Activated CD4-positive, alpha-beta T cell treated with anti-CD3 and anti-CD28 coated beads, Interleukin-2, amount 50 U/mL, for 24 hours (primary cell): ENCODE measurements at regions not wholly inside any gene's neighbourhood (a gene's known extent, or its start where the extent isn't known, plus 50 kb on each side); places are given as distances from the start of the nearest gene placed in this dataset.

Experiments
- DNase-seq, 2 donors: peaks; one replicate each; pipeline ENCODE4 v3.0.0-alpha.2; 2020; ENCODE audit warnings: low read depth in 1 of 2, low spot score in 1 of 2

GRCh38 chr4:182048871-182049270 is 194.3 kb upstream of the TENM3 start:
- no peak for DNase-seq

GRCh38 chr4:182056866-182057265 is 186.3 kb upstream of the TENM3 start:
- DNase-seq: no peak

- no peak for DNase-seq
These were observed 180.7 kb upstream of the TENM3 start for GRCh38 chr4:182062458-182062857.

GRCh38 chr4:182062936-182063335 is 180.3 kb upstream of the TENM3 start:
- DNase-seq: no peak

GRCh38 chr4:182063651-182064050 is 179.6 kb upstream of the TENM3 start:
- DNase-seq: no peak

- no peak for DNase-seq
These were observed 177.9 kb upstream of the TENM3 start for GRCh38 chr4:182065255-182065654.

- DNase-seq: no peak
These were observed 177.2 kb upstream of the TENM3 start for GRCh38 chr4:182066037-182066436.

GRCh38 chr4:182067828-182068227 is 175.4 kb upstream of the TENM3 start:
- DNase-seq: no peak

GRCh38 chr4:182068920-182069319 is 174.3 kb upstream of the TENM3 start:
- no peak for DNase-seq

GRCh38 chr4:182073278-182073677 is 169.9 kb upstream of the TENM3 start:
- no peak for DNase-seq

GRCh38 chr4:182074139-182074538 is 169.1 kb upstream of the TENM3 start:
- DNase-seq: no peak

- DNase-seq: no peak
These were observed 168.4 kb upstream of the TENM3 start for GRCh38 chr4:182074810-182075209.

- no peak for DNase-seq
These were observed 160.3 kb upstream of the TENM3 start for GRCh38 chr4:182082910-182083309.

GRCh38 chr4:182083671-182084410 is 159.4 kb upstream of the TENM3 start:
- DNase-seq: no peak

- DNase-seq: no peak
These were observed 158.1 kb upstream of the TENM3 start for GRCh38 chr4:182085051-182085480.

- no peak for DNase-seq
These were observed 153.9 kb upstream of the TENM3 start for GRCh38 chr4:182089326-182089725.

GRCh38 chr4:182090186-182090585 is 153.0 kb upstream of the TENM3 start:
- DNase-seq: no peak

- no peak for DNase-seq
These were observed 152.1 kb upstream of the TENM3 start for GRCh38 chr4:182091128-182091527.

- DNase-seq: no peak
These were observed 149.8 kb upstream of the TENM3 start for GRCh38 chr4:182093431-182093831.

- DNase-seq: no peak
These were observed 149.3 kb upstream of the TENM3 start for GRCh38 chr4:182093935-182094334.

GRCh38 chr4:182101618-182102017 is 141.6 kb upstream of the TENM3 start:
- no peak for DNase-seq

GRCh38 chr4:182102576-182102975 is 140.6 kb upstream of the TENM3 start:
- no peak for DNase-seq

- DNase-seq: no peak
These were observed 139.4 kb upstream of the TENM3 start for GRCh38 chr4:182103614-182104319.
